Neural progenitor cell (in vitro differentiated cells): ENCODE measurements at regions not wholly inside any gene's neighbourhood (a gene's known extent, or its start where the extent isn't known, plus 50 kb on each side); places are given as distances from the start of the nearest gene placed in this dataset.

Experiments used
- CTCF ChIP-seq: fragments of 200-600 bp; sonication (generic); IDR thresholded peaks from 2 replicates; pipeline ENCODE4 v1.5.1; 2017; ENCODE audit warnings: antibody characterized with exemption, mild to moderate bottlenecking
- EZH2 ChIP-seq: fragments of 200-600 bp; sonication (generic); IDR thresholded peaks from 2 replicates; pipeline ENCODE4 v1.6.1; 2017; ENCODE audit warnings: antibody characterized with exemption, mild to moderate bottlenecking, moderate library complexity
- EZH2phosphoT487 ChIP-seq: fragments of 200-600 bp; sonication (generic); IDR thresholded peaks from 2 replicates; pipeline ENCODE4 v1.6.1; 2017; ENCODE audit warnings: antibody characterized with exemption

DNA sequence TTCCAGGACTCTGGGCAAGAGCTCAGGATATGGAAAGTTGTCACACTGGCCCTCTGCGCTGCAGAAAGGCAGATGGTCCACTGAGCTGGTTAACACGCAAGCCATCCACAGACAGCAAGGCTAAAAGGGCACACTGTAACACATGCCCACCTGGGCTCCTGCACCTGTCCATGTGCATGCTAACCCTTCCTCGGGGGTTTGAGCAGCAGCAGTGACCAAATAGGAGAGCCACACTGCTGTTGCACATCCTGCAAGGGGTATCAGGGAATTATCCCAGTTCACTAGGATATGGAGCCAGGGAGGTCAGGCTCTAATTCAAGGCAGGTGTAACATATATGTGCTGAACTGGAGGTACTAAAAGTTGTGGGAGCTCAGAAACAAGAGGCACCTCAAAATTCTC is 471.0 kb upstream of the CDH5 start:
- no peak for TF ChIP-seq CTCF
- no peak for TF ChIP-seq EZH2
- no peak for TF ChIP-seq EZH2phosphoT487
